Panc1 (cell line): ENCODE measurements at regions not wholly inside any gene's neighbourhood (a gene's known extent, or its start where the extent isn't known, plus 50 kb on each side); places are given as distances from the start of the nearest gene placed in this dataset.

Experiments
- ATAC-seq: fragments of 200-7000 bp; cut with Tn5 transposase; 2 replicates; pipeline ENCODE4 v1.9.1; 2020; ENCODE audit warnings: mild to moderate bottlenecking, moderate library complexity
- BruUV-seq: library from RNA; stranded (reverse); fragments of 400-500 nt; replicated peaks from 2 replicates; lab custom pipeline; 2021; lab: Mats Ljungman, UMichigan
- CTCF ChIA-PET: fragments of 300-600 bp; sonication (Branson Sonifier 250); formaldehyde crosslinking; loops from one replicate; lab custom pipeline; 2022; ENCODE audit warnings: antibody characterized with exemption; lab: Charles Lee
- POLR2A ChIA-PET: fragments of 300-600 bp; sonication (Branson Sonifier 250); formaldehyde crosslinking; loops from one replicate; lab custom pipeline; 2022; ENCODE audit warnings: antibody characterized with exemption; lab: Charles Lee
- DNase-seq: peaks from one replicate; pipeline ENCODE4 v3.0.0-alpha.2; 2010; ENCODE audit warnings: low read depth, low spot score
- H3K27ac ChIP-seq: 2 replicates; pipeline ENCODE4 v1.5.1; 2011; ENCODE audit warnings: mild to moderate bottlenecking, low read length, inconsistent platforms
- H3K27me3 ChIP-seq: fragments of 200-500 bp; sonication (Bioruptor generic); 2 replicates; pipeline ENCODE4 v1.6.0; 2014; ENCODE audit warnings: low read length, inconsistent platforms; ENCODE audit not compliant: control insufficient read depth, insufficient read depth
- H3K36me3 ChIP-seq: fragments of 200-500 bp; sonication (Bioruptor generic); 2 replicates; pipeline ENCODE4 v1.5.1; 2014; ENCODE audit warnings: inconsistent platforms, mild to moderate bottlenecking, low read length, moderate library complexity; ENCODE audit not compliant: control insufficient read depth, insufficient read depth
- H3K4me1 ChIP-seq: 2 replicates; pipeline ENCODE4 v1.5.1; 2011; ENCODE audit warnings: inconsistent platforms, mild to moderate bottlenecking, low read length, moderate library complexity; ENCODE audit not compliant: control insufficient read depth, insufficient read depth
- H3K4me3 ChIP-seq, 2 experiments: 2 replicates each; pipeline ENCODE4 v1.5.1; 2011 to 2012; ENCODE audit warnings: low read depth in 2 of 2, low read length in 2 of 2, mild to moderate bottlenecking in 2 of 2, inconsistent platforms in 1 of 2, moderate library complexity in 1 of 2
- H3K9me3 ChIP-seq: fragments of 200-500 bp; sonication (Bioruptor generic); 2 replicates; pipeline ENCODE4 v1.5.1; 2014; ENCODE audit warnings: low read depth, mild to moderate bottlenecking, inconsistent platforms, low read length, moderate library complexity; ENCODE audit not compliant: control insufficient read depth, insufficient read depth
- POLR2AphosphoS5 ChIP-seq: IDR thresholded peaks from 2 replicates; pipeline ENCODE4 v1.6.1; 2012; ENCODE audit warnings: mild to moderate bottlenecking, low read depth, low read length, moderate library complexity
- SIN3A ChIP-seq: IDR thresholded peaks from 2 replicates; pipeline ENCODE4 v1.6.1; 2012; ENCODE audit warnings: low read depth, mild to moderate bottlenecking, low read length, moderate library complexity, borderline replicate concordance; ENCODE audit not compliant: insufficient read depth
- TCF7L2 ChIP-seq: IDR thresholded peaks from 2 replicates; pipeline ENCODE4 v1.6.1; 2011; ENCODE audit warnings: mild to moderate bottlenecking, low read depth, low read length, inconsistent platforms
- in situ Hi-C: cut with HindIII; loops from 2 replicates; pipeline ENCODE4 v1.10.0; 2016; ENCODE audit warnings: low sequenced_read_pairs, low pct_unique_long_range_greater_than_20kb
- intact Hi-C: fragments of 100-400 bp; cut with micrococcal nuclease; formaldehyde crosslinking; loops from one replicate; pipeline ENCODE4 v1.10.0; 2022; ENCODE audit not compliant: unreplicated experiment
- TF ChIP-seq, protein P1 (sequence below), 2 experiments: IDR thresholded peaks; 2 replicates each; pipeline ENCODE4 v1.6.1; 2011 to 2012; ENCODE audit warnings: low read depth in 2 of 2, control low read depth in 1 of 2, low read length in 1 of 2, mild to moderate bottlenecking in 1 of 2, moderate library complexity in 1 of 2; ENCODE audit not compliant: insufficient read depth in 1 of 2
- TF ChIP-seq, protein P2 (sequence below): fragments of 450-650 bp; IDR thresholded peaks from 2 replicates; pipeline ENCODE4 v1.5.1; 2017; ENCODE audit warnings: mild to moderate bottlenecking

- POLR2A ChIA-PET, result interaction anchor here (0.8 kb wide), 1 partner anchor 10 kb away, joined by 4 read pairs; no protein-coding TSS in a partner anchor
- H3K4me3 ChIP-seq, result no peak overlapping the region
- no peak overlapping the region for H3K27ac ChIP-seq
- H3K36me3 ChIP-seq, result no peaks in the 10 kb centered on the region
- intact Hi-C loops (no loop called here), in situ Hi-C loops (no loop called here)
- no peaks in the 10 kb centered on the region for H3K9me3 ChIP-seq
- CTCF ChIA-PET, result no interaction called here
- H3K4me1 ChIP-seq, result no peaks in the 10 kb centered on the region
- TF ChIP-seq, protein P1, sequence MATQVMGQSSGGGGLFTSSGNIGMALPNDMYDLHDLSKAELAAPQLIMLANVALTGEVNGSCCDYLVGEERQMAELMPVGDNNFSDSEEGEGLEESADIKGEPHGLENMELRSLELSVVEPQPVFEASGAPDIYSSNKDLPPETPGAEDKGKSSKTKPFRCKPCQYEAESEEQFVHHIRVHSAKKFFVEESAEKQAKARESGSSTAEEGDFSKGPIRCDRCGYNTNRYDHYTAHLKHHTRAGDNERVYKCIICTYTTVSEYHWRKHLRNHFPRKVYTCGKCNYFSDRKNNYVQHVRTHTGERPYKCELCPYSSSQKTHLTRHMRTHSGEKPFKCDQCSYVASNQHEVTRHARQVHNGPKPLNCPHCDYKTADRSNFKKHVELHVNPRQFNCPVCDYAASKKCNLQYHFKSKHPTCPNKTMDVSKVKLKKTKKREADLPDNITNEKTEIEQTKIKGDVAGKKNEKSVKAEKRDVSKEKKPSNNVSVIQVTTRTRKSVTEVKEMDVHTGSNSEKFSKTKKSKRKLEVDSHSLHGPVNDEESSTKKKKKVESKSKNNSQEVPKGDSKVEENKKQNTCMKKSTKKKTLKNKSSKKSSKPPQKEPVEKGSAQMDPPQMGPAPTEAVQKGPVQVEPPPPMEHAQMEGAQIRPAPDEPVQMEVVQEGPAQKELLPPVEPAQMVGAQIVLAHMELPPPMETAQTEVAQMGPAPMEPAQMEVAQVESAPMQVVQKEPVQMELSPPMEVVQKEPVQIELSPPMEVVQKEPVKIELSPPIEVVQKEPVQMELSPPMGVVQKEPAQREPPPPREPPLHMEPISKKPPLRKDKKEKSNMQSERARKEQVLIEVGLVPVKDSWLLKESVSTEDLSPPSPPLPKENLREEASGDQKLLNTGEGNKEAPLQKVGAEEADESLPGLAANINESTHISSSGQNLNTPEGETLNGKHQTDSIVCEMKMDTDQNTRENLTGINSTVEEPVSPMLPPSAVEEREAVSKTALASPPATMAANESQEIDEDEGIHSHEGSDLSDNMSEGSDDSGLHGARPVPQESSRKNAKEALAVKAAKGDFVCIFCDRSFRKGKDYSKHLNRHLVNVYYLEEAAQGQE (IDR thresholded peaks at IDR 0.05; ENCODE audit: insufficient read depth in 1 of 2, low read depth in 2 of 2, low read length in 1 of 2), result no peak
- TF ChIP-seq, protein P2, sequence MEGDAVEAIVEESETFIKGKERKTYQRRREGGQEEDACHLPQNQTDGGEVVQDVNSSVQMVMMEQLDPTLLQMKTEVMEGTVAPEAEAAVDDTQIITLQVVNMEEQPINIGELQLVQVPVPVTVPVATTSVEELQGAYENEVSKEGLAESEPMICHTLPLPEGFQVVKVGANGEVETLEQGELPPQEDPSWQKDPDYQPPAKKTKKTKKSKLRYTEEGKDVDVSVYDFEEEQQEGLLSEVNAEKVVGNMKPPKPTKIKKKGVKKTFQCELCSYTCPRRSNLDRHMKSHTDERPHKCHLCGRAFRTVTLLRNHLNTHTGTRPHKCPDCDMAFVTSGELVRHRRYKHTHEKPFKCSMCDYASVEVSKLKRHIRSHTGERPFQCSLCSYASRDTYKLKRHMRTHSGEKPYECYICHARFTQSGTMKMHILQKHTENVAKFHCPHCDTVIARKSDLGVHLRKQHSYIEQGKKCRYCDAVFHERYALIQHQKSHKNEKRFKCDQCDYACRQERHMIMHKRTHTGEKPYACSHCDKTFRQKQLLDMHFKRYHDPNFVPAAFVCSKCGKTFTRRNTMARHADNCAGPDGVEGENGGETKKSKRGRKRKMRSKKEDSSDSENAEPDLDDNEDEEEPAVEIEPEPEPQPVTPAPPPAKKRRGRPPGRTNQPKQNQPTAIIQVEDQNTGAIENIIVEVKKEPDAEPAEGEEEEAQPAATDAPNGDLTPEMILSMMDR, result no peak
- TF ChIP-seq POLR2AphosphoS5 (no peak), SIN3A (no peak), TCF7L2 (no peak)
- DNase-seq (no peak), ATAC-seq (no peak)
- BruUV-seq, result no TSS peak
- no peaks in the 10 kb centered on the region for H3K27me3 ChIP-seq
Observed at GRCh38 chr15:49734831-49735508, 114.1 kb downstream of the DTWD1 start.

- H3K4me3 ChIP-seq, result no peak overlapping the region
- ATAC-seq (no peak), DNase-seq (no peak)
- in situ Hi-C loops, result no loop called here
- BruUV-seq, result no TSS peak
- H3K27ac ChIP-seq, result no peak overlapping the region
- POLR2A ChIA-PET, result no interaction called here
- no peaks in the 10 kb centered on the region for H3K27me3 ChIP-seq
- TF ChIP-seq, protein P2, result no peak
- TF ChIP-seq, protein P1 (IDR thresholded peaks at IDR 0.05; ENCODE audit: insufficient read depth in 1 of 2, low read depth in 2 of 2, low read length in 1 of 2), result no peak
- H3K36me3 ChIP-seq, result no peaks in the 10 kb centered on the region
- H3K9me3 ChIP-seq, result no peaks in the 10 kb centered on the region
- H3K4me1 ChIP-seq, result no peaks in the 10 kb centered on the region
- intact Hi-C loops, result no loop called here
- CTCF ChIA-PET, result no interaction called here
Observed at GRCh38 chr15:49737127-49737526, 116.3 kb downstream of the DTWD1 start.
